GM21515 (cell line): ENCODE measurements at regions not wholly inside any gene's neighbourhood (a gene's known extent, or its start where the extent isn't known, plus 50 kb on each side); places are given as distances from the start of the nearest gene placed in this dataset.
"Not testable (repeated sequence)": the region's sequence is repeated elsewhere in the genome, so short reads cannot be mapped to it uniquely, and the experiment has no call there.

ENCODE experiments used
- ATAC-seq: cut with Tn5 transposase; IDR thresholded peaks from one replicate; pipeline ENCODE4 v1.9.1; 2021; ENCODE audit not compliant: unreplicated experiment

DNA sequence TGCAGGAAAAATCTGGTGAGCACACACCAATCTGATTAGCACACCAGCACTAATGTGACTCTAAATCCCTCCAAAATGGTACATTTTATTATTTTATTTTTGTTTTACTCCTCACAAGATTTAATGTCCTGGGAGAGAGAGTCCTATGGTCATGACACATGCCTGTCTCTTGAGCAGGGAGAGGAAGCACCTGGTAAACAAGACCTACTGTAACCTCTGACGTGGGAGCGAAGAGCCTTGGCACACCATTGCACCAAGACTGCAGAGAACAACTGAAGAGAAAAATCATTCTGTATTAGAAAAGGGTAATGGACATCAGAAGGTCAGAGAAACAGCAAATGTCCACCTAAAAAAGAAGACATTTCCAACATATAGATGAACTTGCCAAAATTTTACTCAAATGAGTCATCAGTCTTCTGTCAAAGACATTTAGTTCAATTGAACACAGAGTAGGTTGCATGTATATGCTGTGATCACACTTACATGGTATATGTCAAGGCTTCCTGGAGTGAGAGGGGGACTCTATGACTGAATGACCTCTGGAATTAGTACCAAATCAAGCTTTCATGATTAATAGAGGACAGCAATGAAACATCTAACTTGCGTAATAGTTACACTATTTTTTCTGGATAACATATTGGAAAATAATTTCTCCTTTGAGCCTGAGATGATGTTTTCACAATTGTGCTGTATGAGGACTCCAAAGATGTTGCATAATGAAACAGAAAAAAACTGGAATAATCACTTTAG, 186.9 kb upstream of the FLRT2 start:
- no peak for ATAC-seq

DNA sequence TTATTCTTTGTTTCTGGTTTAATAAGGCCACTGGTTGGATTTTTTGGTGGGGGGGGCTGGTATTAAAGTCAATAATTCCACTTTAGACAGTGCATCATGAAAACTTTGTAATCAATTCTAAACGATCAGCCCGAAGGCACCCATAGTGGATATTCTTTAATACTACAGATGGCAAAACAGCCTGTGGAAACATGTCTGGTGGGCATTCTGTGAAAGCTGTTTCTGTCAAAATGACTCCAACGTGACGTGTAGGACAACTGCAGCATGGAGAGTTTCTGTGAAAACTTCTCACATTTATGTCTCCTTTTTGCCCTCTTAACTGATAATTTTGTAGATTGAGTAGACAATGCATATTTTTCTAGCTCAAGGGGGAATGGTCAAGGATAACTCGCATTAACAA, 185.8 kb upstream of the FLRT2 start:
- ATAC-seq: no peak

DNA sequence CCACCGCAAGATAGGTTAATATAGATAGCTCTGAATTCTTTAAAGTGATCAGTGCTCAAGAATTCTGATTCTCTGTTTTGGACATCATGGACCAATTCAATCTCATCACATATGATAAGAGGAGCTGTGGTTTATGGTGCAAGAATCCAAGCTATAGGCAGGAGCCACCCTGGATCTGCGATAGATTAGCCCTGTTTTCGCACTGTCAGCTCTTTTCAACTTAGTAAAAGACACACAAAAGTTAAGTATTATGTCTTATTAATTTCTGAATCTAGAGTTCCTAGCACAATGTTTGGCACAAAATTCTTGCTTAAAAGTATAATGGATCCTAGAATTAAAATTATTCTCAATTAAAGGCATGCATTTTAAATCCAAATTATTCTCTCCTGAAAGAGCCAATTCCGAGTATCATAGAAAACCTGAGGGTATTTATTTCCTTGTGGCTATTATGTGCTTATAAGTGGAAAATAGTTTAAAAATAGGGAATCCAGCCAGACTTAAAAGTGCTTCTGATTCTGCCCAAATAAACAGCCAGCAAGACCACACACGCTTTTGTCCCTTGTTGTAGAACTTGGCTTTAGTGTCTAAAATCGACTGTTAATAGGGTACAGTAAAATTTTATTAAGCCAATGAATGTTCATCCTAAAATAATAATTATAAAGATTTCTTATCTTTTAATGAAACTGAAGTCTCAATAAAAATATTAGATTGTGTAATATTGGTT, 184.9 kb upstream of the FLRT2 start:
- ATAC-seq: no peak

DNA sequence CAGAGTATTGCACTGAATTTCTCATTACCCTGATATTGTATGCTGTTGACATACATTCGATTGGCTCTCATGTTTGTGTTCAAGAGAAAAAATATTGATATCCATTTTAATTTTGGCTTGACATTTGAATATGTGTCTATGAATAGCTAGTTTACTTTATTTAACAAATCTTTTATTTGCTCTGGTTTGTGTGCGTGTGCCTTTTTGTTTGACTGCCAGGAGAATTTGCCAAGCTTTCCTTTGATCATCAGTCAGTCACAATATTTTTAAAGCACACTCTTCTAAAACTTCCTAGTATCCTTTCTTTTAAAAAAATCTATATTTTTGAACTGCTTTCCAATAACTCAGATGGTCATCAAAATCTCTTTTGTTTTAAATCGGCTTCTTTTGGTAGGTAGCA, 179.3 kb upstream of the FLRT2 start:
- no peak for ATAC-seq

DNA sequence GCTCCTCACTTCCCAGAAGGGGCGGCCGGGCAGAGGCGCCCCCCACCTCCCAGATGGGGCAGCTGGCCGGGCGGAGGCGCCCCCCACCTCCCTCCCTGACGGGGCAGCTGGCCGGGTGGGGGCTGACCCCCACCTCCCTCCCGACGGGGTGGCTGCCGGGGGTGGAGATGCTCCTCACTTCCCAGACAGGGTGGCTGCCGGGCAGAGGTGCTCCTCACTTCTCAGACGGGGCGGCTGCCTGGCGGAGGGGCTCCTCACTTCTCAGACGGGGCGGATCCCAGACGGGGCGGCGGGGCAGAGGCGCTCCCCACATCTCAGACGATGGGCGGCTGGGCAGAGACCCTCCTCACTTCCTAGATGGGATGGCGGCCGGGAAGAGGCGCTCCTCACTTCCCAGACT, 177.4 kb upstream of the FLRT2 start:
- ATAC-seq: not testable (repeated sequence)

DNA sequence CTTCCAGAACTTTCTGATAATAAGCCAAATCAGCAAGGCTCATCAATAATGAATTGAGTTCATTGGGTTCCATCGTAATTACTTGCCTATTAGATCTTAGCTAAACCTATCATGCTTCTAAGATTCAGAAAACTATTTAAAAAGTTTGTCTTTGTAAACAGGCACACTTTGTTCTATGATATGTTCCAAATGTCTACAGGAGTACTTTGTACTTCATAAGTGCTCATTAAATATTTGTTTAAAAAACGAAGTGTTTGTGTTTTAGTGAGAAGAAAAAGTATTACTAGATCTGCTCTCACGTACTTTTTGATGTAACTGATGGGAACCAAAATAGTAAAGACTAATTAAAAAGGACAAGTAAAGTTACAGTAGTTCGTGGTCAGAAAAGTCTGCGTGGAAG, 172.8 kb upstream of the FLRT2 start:
- ATAC-seq: no peak

DNA sequence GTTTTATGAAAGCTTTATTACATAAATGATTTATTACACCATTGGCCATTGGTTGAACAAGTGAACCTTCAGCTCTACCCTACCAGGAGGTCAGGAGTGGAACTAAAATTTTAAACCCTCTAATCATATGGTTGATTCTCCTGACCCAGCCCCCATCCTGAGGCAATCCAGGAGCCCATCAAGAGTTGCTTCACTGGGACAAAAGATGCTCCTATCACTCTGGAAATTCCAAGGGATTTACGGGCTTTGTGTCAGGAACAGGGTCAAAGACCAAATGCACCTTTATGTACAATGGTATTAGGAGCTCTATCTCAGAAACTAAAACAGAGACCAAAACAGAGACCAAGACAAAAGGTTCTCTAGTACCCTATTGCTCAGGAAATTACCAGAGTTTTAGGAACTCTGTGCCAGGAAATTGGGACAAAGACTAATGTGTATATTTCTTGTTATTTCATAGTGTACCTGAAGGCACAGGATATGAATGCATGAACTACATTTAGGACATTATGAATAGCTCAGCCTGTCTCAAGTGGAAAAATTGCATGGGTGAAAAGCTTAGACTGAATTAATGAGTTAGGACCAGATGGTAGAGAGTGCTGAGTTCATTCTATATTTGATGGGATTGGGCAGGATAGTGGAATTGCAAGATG, 171.7 kb upstream of the FLRT2 start:
- no peak for ATAC-seq

DNA sequence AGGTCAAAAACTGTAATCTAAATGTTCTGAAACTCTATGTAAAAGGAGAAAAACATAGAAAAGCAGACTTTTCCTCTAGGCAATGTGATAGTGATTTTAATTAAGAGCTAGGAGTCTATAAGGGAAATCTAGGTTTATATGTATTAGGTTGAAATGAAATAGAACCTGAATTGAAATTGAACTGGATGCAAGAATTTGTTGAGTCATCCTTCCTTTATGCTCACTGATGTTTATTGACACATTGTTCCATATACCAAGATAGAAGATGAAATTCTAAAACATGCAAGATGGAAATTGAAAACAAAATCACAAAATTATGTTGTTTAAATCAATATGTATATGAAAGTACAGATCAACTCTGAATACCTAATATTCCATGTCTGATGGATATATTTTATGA, 170.4 kb upstream of the FLRT2 start:
- no peak for ATAC-seq

DNA sequence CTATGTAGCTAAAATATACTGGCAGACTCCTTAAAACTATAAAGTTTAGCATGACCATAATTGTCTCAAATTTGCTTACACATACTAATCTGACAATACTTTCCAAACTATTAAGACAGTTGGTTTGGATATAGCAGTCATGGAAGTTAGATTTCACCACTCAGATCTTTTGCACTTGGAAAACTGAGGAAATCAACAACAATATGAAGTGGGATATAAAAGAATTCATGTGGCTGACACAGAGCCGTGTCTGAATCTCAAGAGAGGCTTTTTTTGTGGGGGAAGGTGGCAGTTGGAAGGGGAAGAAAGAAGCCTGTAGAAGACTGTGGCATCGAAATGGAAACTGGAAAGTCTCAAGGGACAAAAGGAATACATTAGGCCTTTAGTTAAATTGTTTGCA, 166.6 kb upstream of the FLRT2 start:
- ATAC-seq: no peak

DNA sequence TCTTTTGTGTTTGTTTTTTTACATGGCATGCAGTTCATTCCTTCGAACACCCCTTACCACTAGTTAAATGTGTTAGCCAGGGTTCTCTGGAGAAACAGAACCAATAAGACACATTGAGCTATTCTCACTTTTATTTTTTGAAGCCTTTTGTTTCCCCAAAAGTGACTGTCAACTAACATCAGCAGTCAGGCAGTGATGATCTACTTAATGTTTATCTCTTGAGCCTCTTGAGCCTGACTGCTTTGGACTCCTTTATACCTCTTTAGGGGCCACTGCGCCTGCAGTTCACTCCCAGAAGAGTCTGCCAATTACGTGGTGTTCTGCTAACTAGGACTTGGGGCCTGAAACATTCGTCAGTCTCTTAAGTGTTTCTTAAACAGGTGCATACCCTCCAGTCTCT, 163.7 kb upstream of the FLRT2 start:
- no peak for ATAC-seq

DNA sequence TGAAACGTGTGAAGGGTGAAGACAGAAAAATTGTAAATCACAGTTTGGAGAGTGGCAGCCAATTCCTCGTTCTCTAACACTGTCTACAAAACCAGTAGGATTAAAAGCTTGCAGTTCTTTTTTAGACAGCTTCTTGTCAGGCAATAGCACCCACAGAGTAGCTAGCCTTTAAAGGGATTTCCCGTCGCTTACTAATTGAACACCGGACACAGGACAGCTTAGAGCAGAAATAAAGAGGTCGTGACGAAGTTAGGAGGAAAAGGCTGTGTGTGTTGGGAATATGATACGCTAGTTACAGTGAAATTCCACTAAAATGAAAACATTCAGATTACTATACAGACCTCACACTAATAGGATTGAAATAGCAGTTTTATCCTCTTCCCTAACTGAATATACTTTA, 149.1 kb upstream of the FLRT2 start:
- no peak for ATAC-seq

DNA sequence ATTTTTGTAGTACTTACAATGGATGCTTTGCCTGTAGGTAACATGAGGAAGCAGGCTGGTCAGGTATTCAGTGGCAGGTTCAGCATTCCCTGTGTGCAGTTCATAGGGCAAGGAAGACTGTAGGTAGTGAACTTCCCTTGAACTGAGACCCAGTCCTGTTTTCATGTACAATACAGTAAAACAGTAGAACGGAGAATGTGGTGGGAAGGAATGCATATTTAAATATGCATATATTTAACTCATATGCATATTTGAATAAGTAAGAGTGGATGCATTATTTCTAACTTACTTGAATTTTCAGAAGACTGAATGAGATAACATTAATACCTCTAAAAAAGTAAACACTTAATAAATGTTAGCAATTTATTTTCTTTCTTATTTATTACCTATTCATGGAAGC, 147.6 kb upstream of the FLRT2 start:
- no peak for ATAC-seq

DNA sequence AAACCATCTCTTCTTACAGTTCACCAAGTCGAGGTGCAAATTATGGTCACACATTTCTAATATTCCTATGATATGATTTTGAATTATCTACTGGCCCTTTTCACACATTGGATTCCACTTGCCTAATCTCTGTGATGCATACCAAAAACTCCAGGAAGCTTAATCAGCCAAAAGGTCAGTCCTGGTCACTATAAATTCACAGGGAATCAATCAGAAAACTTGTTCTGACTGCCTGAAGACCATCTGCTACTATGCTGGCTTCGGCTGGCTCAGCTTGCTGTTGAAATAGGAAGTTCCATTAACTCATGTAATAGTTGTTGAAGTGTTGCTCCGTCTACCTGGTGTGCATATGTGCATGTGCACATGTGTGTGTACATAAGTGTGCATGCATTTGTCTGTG, 142.8 kb upstream of the FLRT2 start:
- no peak for ATAC-seq

DNA sequence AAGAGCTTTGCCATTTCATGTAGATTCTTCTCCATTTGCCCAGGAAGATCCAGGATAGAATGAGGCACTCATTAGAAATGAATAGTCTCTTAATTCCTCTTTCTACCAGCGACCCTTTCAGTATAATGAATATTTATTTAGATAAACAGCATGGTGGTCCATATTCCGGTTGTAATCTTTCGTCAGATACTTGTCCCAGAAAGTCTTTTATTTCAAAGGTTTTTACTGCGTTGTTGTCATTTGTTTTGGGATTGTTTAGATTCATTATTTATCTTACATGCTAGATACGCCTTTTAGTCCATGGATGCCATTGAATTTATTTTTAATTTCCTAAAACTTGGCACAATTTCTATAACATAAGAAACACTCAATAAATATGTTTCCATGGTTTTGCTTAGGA, 139.7 kb upstream of the FLRT2 start:
- ATAC-seq: no peak

DNA sequence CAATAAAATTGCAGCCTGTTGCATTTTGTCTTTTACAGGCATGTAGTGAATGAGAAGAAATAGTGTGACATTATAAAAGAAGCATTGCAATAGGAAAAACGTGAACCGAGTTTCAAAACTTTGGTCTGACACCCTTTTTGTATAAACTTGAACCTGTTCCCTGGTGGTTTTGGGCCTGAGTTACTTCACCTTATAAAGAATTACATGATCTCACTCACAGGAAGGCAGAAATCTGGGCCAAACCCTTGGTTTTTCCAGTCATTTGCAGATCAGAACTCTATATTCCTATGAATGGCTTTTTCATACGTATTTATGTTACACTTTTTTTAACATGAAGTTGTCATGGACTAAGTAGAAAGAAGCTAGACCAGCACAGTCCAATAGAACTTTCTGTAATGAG, 138.5 kb upstream of the FLRT2 start:
- ATAC-seq: no peak

DNA sequence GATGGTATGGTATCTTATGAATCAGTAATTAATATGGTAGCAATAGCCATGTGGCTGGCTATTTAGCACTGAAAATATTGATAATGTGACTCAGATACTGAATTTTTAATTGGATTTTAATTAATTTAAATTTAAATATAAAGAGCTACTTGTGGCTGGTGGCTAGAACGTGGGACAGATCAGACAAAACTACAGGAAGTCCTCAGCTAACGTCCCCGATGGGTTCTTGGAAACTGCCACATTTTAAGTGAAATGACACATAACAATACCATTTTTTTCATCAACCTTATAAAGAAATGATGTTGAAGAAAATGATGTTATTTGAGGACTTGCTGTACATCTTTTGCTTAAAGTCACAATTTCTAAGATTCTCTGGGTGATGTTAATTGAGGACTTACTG, 138.1 kb upstream of the FLRT2 start:
- ATAC-seq: no peak

DNA sequence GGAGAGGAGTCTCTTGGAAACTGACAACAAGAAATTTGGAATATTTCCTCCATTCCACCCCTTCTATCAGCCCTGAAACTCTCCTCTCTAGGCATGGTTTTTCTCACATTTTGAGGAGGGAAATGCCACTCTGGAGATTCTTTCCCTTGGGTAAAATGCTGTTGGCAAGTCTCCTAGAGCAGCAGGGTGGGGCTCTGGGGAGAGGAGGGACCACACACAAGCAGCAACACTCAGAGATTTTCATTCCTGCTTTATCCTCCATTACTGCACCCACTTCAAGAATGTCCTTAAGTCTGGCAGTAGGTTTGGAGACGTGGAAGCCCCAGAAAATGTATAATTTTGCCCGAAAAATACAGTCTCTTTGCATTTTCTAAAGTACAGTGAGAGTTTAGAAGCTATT, 130.8 kb upstream of the FLRT2 start:
- ATAC-seq: no peak

DNA sequence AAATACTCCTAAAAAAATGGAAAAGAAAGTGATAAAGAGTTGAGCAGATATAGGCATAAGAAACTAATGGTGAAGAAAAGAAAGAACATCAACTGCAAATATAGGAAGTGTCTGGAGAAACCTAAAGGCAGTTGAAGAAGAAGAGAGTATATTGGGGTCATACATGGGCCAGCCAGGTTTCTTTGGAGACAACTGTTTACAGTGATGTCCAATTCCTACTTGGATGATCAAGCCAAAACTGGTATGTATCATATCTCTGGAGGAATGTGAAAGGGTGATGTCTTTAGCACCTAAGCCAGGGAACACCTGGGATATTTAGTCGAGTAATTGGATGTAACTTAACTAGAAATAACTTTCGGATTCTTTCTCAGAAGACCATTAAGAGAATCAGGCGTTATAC, 129.3 kb upstream of the FLRT2 start:
- no peak for ATAC-seq

DNA sequence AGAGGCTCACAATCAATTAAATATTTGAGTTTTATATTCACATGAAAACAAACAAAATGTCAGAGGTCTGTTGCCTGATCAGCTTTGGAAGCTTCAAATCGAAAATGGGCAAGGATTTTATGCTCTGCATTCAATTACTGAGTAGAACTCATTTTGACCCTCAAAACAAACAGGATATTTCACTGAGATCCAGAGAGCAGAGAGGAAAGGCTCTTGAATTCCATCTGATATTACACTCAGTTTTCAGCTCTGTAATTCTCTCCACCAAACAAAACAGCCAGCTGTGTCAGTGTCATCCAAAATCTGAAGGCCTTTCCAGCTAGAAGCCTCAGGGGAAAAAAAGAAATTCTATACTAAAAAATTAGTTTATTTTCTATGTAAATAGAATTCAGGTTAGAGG, 128.6 kb upstream of the FLRT2 start:
- ATAC-seq: no peak

DNA sequence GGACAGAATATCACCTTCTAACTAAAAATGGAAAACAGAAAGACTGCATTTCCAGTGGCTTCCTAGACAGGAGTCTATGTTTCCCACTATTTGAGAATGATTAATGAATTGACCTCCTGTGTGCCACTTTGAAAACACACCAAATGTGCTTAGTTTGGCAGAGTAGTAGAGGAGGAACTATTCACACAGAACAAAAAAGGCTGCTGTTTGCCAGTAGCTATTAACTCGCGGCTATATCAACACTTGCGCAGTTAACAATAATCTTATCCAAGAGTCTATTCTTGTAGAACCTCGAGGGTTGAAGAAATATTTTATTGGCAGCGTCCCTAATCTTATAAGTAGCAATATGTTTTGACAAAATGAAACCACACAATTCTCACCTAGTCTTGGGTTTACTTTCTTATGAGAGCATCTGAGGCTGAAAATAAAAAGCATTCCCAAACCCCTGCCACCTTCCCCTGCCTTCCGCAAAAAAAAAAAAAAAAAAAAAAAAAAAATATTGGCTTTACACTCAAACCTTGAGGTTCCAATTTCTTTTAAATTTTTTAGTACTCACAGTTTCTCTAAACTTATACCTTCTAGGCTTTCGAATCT, 127.3 kb upstream of the FLRT2 start:
- no peak for ATAC-seq

DNA sequence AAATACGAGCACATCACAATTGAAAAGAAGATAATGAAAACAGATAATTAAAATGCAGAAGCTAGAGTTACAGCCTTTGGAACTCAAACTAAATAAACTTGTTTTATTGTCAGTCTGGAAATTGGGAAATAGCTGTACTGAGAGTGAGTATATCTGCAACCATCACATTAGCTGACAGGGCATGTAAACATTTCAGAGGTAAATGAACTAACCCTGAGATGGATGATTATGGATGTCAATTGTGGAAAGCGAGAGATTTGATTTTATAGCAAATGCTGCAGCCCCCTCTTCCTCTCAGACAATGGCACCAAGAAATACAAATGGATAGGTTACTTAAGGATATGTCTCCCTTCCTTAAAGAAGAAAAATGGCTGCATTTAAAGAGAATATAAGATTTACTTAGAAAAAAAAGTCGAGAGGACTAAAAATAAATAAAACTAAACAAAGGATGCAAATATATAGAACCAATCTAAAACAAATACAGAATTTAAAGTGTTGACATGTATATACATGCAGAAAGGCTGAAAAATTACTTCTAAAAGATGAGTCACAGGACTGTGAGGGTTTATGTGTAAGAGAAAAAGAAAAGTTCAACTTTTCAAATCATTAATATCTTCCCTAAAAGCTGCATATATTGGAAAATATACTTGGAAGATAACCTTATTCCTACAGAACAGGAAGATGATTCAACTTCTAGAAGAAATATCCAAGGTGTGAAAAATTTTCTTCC, 120.3 kb upstream of the FLRT2 start:
- no peak for ATAC-seq
